ENCODE measurements at regions not wholly inside any gene's neighbourhood (a gene's known extent, or its start where the extent isn't known, plus 50 kb on each side); places are given as distances from the start of the nearest gene placed in this dataset.
"Not testable (repeated sequence)": the region's sequence is repeated elsewhere in the genome, so short reads cannot be mapped to it uniquely, and the experiment has no call there.

DNA sequence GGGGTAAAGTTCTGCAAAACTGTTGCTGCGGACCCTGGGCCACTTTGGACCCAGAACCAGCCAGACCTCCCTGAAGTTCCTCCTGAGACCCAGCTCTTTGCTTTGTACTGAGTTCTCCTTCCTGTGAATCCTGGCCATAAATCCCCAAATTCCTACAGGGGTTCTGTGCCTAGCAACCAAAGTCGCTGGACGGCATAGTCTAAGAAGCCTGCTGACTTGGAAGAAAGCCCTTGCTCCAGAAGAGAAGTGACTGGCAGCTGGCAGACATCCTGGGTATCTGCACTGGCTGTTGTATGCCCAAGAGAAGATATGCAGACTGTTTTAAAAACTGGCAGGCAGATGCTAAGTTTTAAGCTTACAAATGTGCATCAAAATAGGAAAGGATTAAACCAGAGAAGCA, 99.9 kb upstream of the SLC24A4 start:
- no peak for DNase-seq

DNA sequence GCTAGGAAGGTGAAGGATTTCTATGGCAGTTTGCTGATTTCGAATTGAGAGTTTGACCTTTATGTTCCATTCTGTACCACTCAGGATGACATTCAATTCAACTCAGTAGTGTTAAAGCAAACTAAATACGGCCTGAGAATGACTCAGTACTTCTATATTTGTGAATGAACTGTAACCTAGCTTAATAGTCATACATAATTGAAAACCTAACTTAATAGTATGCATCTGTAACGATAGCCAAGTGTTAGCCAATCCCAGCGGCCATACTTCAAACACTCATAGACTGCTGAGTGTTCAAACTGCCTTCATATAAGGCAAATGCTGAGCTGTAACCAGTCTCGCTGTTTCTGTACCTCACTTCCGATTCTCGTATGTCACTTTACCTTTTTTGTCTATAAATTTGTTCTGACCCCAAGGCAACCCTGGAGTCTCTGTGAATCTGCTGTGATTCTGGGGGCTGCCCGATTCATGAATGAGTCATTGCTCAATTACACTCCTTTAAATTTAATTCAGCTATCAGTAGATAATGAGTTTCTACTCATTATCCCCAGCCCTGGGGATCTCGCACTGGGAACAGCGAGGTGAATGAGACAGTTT, 98.5 kb upstream of the SLC24A4 start:
- DNase-seq: no peak

DNA sequence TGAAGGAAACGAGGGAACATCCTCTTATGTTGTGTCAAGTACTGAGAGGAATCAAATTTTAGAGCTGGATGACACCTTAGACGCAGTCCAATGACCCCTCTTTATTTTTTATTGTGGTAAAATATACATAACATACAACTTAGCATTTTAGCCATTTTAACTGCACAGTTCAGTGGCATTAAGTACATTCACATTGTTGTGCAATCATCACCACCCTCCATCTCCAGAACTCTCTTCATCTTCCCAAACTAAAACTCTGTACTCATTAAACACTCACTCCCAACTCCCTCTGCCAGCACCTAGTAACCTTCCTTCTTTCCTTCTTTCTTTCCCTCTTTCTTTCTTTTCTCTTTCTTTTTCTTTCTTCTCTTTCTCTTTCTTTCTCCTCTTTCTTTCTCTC, 97.2 kb upstream of the SLC24A4 start:
- no peak for DNase-seq

DNA sequence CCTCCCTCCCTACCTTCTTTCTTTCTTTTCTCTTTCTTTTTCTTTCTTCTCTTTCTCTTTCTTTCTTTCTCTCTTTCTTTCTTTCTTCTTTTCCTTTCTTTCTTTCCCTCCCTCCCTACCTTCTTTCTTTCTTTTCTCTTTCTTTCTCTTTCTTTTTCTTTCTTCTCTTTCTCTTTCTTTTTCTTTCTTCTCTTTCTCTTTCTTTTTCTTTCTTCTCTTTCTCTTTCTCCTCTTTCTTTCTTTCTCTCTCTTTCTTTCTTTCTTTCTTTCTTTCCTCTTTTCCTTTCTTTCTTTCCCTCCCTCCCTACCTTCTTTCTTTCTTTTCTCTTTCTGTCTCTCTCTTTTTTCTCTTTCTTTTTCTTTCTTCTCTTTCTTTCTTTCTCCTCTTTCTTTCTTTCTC, 96.8 kb upstream of the SLC24A4 start:
- not testable (repeated sequence) for DNase-seq

DNA sequence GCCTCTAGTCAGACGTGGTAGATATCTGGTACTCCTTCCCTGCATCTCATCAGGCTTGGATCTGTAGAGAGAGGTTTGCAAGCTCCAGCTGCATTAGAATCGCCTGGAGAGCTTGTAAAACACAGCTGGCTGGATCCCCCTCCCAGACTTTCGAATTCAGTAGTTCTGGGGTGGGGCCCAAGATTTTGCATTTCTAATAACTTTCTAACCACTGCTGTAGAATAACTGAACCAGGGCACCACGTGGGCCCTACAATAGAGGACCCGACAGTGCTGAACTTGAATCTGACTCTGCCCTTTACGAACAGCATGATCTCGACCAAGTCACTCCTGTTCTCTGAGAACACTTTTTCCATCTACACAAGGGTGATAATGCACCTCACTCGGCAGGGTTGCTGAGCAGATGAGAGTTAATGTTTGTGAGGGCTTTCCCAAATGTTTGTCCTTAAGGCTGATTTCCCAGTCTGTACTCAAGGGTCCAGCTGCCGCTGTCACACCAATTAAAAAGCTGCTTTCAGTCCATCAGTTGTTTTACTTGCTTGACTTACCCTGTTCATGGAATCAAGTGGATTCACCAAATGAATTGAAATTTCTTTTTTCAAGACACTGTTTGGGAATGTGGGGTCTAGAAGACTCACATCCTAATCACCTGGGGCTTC, 86.6 kb upstream of the SLC24A4 start:
- DNase-seq: no peak

DNA sequence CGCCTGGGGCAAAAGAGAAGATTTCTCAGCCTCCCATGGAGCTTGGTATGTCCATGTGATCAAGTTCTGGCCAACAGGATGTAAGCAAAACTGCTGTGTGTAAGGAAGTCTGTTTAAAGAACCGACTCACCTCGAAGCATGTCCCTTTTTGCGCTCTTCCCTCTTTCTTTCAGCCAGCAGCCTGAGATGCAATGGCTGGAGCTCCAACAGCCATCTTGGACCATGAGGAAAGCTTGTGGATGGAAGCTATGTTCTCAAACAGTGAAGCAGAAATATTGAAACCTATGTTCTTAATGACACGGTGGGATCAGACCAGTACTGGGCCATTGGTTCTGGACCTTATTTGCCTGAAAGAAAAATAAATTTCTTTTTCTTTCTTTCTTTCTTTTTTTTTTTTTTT, 82.3 kb upstream of the SLC24A4 start:
- no peak for DNase-seq

DNA sequence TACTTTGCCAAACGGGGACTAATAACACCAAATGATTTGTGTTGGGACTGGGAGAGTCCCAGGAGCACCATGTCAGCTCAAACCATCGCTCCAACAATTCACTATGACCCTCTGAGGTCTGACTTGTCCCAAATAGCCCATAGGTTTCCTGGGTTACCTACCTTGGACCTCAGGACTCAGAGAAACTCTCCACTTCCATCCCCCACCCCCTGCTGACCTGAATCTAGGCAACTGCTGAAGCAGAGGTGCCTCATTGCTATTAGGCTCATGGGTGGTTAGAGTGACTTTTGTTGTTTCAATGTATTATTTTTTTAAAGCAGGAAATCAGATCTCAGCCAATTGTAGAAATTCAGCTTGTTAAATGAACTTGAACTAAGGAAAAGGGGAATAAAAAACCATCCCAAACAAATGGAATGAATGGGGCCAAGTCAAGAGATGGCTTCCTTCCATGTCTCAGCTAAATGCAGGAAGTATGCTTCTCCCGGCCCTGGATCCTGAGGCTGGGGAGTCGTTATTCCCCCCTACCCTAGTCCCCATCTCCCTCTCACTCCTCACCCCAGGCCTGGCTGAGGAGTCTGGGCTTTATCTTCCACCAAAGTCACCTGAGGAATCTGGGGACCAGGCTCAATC, 80.9 kb upstream of the SLC24A4 start:
- no peak for DNase-seq

DNA sequence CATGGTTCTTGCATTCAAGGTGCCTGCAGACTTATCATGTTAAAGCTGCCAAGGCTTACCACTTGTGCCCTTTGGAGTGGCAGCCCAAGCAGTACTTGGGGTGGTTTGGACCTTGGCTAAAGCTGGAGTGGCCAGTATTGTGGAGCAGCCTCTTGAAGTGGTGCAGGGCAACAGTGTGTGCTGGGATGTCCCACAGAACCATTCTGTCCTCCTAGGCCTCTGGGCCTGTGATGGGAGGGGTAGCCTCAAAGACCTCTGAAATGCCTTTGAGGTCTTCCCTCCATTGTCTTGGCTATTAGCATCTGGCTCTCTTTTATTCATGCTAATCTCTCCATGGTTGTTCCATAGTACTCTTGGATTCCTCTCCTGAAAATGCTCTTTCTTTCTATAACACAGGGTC, 78.2 kb upstream of the SLC24A4 start:
- no peak for DNase-seq

DNA sequence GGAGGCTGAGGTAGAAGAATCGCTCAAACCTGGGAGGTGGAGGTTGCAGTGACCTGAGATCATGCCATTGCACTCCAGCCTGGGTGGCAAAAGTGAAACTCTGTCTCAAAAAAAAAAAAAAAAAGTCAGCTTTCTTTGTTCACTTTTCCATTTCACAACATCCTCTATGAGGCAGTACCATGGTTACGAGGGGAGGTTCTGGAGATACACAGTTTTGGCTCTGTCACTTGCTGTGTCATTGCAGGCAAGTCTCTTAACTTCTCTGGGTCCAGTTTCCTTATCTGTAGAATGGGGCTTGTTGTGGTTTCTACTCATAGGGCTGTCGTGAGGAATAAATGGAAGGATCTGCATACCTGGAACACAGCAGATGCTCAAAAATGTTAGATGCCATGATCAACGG, 75.6 kb upstream of the SLC24A4 start:
- DNase-seq: no peak

DNA sequence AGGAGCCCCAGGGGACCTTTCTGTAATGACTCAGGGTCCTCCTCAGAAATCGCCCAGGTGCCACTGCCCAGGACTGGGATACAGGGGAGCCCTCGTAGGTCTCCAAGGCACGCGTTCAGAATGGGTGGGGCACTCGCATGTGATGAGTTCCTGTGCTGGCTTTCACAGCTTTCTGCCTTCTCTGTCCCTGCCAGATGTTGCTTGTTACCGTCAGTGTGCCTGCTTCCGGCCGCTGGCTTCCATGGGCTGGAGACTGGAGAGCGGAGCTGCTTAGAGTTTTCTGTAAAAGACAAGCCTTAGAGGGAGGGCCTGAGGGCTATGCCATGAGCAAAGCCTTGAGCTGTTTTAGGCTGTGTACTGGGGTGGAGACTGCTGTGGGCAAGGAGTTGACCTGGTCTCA, 75.0 kb upstream of the SLC24A4 start:
- no peak for DNase-seq

DNA sequence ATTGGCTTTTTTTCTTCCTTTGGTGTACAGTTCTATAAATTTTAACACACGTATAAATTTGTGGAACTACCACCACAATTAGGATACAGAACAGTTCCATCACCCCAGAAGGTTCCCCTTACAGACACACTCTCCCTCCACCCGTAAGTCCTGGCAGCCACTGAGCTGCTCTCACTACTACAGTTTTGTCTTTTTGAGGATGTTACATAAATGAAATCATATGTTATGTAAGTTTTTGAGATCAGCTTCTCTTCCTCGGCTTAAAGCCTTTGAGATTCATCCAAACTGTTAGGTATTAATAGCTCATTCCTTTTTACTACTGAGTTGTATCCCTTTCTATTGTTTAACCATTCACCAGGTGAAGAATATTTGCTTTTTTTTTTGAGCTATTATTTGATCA, 74.3 kb upstream of the SLC24A4 start:
- no peak for DNase-seq

DNA sequence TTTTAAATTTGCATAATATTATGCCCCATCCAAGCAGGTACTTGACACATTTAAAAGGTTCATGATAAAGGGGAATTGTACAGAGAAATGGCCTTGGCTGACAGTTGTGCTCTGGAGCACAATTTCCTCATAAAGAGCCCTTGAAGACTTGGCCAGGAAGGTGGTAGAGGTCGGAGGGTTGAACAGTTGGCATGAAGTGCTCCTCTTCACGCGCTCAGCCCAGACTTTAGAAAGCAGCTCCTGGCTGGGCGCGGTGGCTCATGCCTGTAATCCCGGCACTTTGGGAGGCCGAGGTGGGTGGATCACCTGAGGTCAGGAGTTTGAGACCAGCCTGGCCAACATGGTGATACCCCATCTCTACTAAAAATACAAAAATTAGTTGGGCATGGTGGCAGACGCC, 72.6 kb upstream of the SLC24A4 start:
- not testable (repeated sequence) for DNase-seq

DNA sequence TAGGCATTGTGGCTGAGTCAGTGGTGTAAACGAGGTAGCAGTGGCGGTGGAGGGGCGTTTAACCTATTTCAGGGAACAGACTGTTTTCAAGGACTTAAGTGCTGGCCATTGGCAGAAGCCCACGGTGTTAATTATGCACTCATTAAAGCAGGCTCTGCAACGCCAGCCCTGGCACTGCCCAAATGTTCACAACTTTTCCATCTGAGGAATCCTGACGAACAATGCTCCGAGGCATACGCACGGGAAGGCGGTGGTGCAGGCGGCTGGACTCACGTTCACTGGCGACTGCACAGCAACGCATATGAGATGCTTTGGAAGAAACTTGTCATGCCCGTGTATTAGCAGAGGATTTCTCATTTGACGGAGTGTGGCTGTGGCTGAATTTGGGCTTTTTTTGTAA, 70.6 kb upstream of the SLC24A4 start:
- no peak for DNase-seq

DNA sequence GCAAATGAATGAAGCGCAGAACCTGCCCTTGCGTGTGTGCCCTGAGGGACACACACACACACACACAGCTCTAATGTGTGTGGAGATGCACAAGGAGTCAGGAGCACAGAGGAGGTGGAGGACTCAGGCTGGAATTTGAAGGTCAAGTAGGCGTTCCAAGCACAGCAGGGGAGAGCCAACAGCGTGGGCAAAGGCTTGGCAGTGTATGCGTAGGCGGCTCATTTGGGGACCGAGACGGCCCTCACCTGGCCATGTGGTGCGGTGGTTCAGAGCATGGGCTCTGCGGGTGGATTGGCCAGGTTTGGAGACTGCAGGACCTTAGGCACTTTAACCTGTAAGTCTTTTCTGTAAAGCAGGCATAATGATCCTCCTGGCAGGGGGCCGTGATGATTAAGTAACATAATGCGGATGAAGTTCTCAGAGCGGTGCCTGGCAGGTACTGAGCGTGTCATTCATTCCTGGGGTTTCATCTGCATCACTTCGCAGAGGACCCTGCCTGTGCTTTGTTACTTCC, 69.5 kb upstream of the SLC24A4 start:
- no peak for DNase-seq

DNA sequence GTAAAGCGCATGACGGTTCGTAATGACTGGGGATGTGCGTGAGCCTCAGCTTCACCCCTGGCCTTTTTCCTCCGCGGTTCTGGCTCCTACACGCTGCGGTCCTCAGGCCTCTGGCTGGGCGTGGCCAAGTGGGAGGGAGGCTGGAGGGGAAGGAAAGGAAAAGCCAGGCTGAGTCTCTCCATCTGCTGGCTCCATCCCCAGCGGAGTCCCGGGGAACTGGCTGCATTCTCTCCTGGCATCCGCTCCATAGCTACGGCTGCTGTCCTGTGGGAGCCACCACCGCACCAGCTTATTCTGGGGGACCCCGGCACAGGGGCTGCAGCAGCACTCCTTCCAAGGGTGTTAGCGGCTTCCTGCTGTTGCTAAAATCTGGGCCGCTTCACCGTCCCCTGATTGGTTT, 68.2 kb upstream of the SLC24A4 start:
- no peak for DNase-seq

DNA sequence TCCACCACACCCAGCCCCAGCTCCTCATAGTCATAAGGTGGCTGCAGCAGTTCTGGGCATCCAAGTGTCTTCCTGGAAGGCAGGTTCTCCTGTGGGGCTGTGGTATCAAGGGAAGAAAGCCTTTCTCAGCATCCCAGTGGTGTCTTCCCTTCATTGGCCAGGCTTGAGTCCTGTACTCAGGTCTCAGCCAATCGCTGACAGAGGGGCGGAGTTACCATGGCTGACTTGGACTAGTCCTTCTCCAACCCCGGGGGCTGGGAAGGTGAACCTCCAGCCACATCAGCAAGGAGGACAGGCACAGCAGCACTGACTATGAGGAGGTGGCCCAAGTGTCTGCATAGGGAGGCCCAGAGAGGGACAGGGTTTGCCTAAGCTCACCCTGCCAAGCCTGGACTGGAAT, 64.0 kb upstream of the SLC24A4 start:
- no peak for DNase-seq

DNA sequence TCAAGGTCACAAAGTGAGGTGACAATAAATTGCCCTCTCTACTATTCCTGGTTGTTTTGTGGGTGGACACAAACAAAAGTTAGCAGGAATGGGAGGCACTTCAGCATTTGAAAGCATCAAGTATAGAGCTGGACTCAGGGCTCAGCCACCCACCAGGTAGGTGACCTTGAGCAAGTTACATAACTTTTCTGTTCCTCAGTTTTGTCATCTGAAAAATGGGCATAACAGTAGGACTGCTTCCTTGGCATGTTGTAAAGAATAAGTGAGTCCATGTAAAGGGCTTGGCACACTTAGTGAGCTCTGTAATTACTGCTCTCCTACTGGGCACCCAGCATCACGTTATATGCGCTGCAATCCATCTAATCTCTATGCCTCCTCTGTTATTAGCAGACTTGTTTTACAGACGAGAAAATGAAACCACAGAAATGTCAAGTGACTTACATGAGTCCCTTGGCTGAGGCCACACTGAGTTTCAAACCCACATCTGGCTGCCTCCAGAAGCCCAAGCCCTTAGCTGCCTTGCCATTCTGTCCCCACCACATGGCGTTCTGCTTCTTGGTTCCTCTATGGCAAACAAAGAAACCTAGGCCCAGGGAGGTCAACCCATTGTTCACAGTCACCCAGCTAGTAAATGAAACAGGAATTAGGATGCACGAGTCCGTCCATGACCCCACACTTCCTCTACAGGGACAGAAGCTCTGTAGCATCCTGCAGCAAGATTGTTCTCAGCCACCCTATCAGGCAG, 63.2 kb upstream of the SLC24A4 start:
- DNase-seq: no peak

DNA sequence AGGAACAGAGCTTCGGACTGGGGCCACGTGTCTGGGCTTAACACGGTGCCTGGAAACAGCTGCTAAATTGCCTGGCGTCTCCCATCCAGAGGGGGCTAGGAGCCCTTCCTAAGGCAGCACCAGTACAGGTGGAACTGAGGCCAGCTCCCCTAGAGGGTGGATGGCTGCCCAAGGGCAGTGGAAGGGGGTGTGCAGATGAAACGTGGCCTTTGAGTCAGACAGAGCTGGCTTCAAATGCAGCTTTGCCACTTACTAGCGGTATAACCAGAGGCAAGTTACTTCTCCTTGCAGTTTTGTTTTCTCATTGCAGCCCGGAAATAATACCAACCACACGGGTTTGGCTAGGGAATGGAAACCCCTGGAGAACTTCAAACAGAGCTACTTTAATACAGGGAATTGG, 59.3 kb upstream of the SLC24A4 start:
- DNase-seq: peak; percentile 48

DNA sequence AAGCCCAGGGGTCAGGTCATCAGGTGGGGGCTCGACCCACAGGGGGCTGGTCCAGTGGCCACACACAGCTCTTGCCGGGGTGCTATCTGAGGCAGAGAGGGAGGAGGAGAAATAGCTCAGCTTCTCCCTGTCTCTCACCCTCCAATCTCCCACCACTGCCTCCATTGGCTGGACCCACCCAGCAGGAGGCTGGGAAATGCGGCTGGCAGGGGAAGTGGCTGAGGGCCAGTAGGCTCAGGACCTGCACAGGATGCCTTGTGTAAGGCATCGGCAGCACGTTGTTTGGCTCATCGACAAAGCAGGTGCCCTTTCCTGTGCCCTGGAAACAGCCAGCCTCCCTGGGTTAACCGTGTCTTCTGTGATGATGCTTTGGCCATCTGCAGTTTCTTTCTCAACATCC, 58.8 kb upstream of the SLC24A4 start:
- peak; percentile 6 for DNase-seq

DNA sequence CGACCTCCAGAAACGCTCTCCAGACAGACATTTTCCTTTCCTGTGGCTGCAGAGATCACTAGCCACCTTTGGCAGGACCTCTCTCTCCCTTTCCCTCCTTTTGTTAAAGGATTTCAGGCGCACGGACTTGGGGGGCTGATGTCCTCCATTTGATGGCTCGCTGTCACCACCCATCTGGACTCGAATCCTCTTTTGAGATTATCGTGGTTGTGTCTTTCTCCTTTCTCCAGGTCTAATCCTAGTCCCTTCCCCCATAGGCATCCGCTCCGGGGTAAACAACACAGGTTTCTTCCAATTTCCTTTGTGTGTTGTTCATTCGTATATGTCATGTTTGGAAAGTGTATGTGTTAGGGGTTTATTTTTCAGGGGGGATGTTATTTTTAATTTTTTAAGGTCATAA, 56.7 kb upstream of the SLC24A4 start:
- DNase-seq: no peak
